GM21825 (cell line): ENCODE measurements at regions not wholly inside any gene's neighbourhood (a gene's known extent, or its start where the extent isn't known, plus 50 kb on each side); places are given as distances from the start of the nearest gene placed in this dataset.
"Not testable (repeated sequence)": the region's sequence is repeated elsewhere in the genome, so short reads cannot be mapped to it uniquely, and the experiment has no call there.

Experiments used
- ATAC-seq: cut with Tn5 transposase; IDR thresholded peaks from one replicate; pipeline ENCODE4 v1.9.1; 2021; ENCODE audit warnings: mild to moderate bottlenecking, moderate library complexity; ENCODE audit not compliant: unreplicated experiment

GRCh38 chr3:95586754-95587153, 1227.6 kb upstream of the EPHA6 start:
- no peak for ATAC-seq

DNA sequence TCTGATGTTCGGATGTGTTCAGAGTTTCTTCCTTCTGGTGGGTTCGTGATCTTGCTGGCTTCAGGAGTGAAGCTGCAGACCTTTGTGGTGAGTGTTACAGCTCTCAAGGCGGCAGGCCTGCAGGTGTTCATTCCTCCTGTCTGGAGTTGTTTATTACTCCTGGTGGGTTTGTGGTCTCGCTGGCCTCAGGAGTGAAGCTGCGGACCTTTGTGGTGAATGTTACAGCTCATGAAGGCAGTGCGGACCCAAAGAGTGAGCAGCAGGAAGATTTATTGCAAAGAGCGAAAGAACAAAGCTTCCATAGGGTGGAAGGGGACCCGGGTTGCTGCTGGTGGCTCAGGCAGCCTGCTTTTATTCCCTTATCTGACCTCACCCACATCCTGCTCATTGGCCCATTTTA, 1226.8 kb upstream of the EPHA6 start:
- not testable (repeated sequence) for ATAC-seq

GRCh38 chr3:95588473-95588872, 1225.9 kb upstream of the EPHA6 start:
- no peak for ATAC-seq

DNA sequence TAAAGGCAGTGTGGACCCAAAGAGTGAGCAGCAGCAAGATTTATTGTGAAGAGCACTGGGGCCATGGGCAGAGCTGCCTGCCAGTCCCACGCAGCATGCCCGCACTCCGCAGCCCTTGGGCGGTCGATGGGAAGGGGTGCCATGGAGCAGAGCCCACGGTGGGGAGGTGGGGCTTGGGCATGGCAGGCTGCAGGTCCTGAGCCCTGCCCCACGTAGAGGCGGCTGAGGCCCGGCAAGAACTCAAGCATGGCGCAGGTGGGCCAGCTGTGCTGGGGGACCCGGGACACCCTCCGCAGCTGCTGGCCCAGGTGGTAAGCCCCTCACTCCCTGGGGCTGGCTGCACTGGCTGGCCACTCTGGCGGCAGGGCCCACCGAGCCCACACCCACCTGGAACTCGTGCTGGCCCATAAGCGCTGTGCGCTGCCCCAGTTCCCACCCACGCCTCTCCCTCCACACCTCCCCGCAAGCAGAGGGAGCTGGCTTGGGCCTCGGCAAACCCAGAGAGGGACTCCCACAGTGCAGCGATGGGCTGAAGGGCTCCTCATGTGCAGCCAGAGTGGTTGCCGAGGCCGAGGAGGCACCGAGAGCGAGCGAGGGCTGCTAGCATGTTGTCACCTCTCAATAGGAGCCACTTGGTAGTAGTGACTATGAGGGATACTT, 1218.8 kb upstream of the EPHA6 start:
- ATAC-seq = no peak

DNA sequence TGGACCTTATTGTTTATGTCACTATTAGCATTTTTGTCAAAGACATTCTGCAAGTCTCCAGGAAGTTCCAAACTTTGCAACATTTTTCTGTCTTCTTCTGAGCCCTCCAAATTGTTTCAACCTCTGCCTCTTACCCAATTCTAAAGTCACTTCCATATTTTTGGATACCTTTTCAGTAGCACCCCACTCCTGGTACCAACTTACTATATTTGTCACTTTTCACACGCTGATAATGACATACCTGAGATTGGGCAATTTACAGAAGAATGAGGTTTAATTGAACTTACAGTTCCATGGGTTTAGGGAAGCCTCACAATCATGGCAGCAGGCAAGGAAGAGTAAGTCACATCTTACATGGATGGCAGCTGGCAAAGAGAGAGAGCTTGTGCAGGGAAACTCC, 1206.5 kb upstream of the EPHA6 start:
- ATAC-seq = no peak

GRCh38 chr3:95609411-95609810, 1205.0 kb upstream of the EPHA6 start:
- no peak for ATAC-seq

GRCh38 chr3:95612611-95613010, 1201.8 kb upstream of the EPHA6 start:
- no peak for ATAC-seq

DNA sequence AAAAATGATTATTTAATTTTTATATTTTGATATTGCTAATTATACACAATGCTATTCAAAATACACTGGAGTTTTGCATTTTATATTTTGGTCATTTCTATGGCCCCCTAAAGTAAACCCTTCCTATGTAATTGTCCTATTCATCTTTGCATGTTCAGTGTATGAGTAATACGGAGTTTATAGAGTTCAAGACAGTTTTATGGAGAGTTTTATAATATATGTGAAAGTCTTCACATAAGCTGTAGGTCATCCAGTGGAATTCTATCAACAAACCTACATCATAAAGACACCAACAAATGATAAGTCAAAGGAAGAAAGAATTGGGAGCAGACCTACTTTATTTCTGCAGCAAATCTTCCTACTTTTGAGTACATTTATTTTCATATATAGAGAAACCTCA, 1200.4 kb upstream of the EPHA6 start:
- ATAC-seq = no peak

GRCh38 chr3:95615592-95616310, 1198.6 kb upstream of the EPHA6 start:
- no peak for ATAC-seq

DNA sequence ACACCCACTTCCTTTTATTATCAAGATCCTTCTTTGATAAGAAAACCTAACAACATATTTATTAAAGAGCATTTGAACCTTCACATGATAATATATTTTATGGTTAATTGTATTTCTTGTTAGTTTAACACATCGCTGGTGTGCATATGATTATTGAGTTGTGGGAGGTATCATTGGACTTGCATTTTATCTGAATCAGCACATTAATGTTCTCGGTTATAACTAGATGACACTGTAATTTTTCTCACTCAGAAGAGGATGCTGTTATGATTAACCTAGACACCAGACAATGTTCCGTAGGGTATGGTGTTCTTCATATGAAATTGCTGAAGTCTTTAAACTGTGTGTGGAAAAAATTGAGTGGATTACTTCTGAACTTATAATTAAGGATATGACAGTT, 1188.3 kb upstream of the EPHA6 start:
- ATAC-seq = no peak

- no peak for ATAC-seq
These were observed 1187.1 kb upstream of the EPHA6 start for GRCh38 chr3:95627293-95627692.

GRCh38 chr3:95627697-95628096, 1186.7 kb upstream of the EPHA6 start:
- ATAC-seq = no peak

GRCh38 chr3:95629802-95630201, 1184.6 kb upstream of the EPHA6 start:
- no peak for ATAC-seq

GRCh38 chr3:95645291-95645690, 1169.1 kb upstream of the EPHA6 start:
- ATAC-seq = no peak

DNA sequence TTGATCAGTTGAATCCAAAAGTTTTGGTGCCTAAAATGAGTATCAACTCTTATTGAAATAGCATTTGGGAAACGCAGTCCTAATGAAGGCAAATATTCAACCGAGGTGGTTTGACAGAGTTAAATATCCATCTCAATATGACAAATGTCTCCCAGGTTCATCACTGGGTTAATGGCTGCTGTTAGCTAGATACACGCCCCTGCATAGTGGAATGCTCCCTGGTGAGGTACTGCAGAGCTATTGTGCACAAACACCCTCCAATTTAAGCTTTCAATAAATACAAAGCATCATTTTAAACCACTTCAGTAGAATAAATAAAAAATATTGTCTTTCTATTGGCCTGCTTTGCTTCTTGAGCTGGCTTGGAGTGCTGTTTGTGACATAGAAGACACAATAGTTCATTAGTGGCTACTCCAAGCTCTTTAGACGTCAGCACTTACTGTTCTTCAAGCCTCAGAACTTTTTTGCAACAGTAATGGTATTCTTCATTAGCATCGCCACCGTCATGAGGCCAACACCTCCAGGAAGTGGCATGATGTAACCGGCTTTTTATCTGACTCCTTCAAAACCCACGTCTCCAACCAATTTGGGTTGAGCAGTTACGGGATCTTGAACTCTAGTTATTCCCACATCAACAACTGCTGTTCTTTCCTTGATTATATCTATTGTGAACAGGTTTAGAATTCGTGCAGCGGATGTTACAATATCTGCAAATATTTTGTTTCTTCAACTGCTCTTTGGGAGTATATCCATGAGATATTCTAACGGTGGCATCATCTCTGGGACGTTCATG, 1159.6 kb upstream of the EPHA6 start:
- ATAC-seq = no peak

GRCh38 chr3:95655363-95655986, 1158.9 kb upstream of the EPHA6 start:
- no peak for ATAC-seq

DNA sequence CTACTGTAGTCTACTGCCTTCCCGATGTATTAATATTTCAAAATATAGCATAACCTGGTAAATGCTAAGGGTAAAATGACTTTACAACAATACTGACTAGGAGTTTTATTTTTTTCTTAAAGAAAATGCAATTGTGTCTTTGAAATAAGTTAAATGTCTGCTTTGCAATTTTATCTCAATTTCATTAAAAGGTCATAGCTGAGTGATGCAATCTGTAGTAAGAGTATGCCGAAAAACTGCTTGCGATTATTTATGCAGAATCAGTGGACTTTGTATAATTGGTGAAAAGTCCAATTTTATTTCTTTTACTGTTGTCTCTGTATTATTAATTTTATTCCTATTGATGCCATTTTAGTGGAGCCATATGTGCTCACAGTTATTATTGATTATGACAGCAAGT, 1143.6 kb upstream of the EPHA6 start:
- ATAC-seq = no peak

GRCh38 chr3:95673215-95673614, 1141.2 kb upstream of the EPHA6 start:
- ATAC-seq = no peak

DNA sequence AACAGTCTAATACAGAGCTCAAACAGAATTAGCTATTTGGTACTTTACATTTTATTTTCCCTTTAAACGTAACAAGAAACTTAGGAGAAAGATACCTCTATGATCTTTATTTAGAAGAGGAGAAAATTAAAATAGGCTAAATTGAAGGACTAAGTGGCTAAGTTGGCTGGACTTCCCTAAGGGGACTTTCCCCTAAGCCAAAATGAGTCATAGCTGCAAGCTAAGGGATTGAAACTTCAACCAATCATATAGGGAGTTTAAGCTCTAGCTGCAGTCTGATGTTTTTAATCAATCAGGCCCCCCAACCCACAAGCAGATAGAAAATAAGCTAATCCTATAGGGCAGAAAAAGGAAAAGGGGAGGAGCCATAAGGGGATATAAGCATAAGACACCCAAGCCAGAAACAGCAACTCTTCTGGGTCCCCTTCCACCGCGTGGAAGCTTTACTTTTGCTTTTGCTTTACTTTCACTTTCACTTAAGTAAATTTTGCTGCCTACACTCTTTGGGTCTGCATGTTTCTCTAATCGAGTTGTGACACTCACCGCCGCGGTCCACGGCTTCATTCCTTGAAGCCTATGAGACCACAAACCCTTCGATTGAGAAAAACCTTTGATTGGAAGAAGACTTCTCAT, 1108.5 kb upstream of the EPHA6 start:
- ATAC-seq = peak; percentile 79

GRCh38 chr3:95707268-95707667, 1107.1 kb upstream of the EPHA6 start:
- no peak for ATAC-seq

GRCh38 chr3:95710684-95711083, 1103.7 kb upstream of the EPHA6 start:
- ATAC-seq = no peak
